AG09319 (cell line): ENCODE measurements at regions not wholly inside any gene's neighbourhood (a gene's known extent, or its start where the extent isn't known, plus 50 kb on each side); places are given as distances from the start of the nearest gene placed in this dataset.

Experiments used
- DNase-seq: peaks from one replicate; pipeline ENCODE4 v3.0.0-alpha.2; 2010; ENCODE audit warnings: low read depth; ENCODE audit errors: extremely low read depth
- CTCF ChIP-seq: IDR thresholded peaks from 2 replicates; pipeline ENCODE4 v1.5.1; 2011; ENCODE audit warnings: low read depth, mild to moderate bottlenecking, inconsistent platforms, low read length, moderate library complexity

GRCh38 chr13:109541081-109541480, 245.3 kb downstream of the IRS2 start:
- DNase-seq = no peak
- no peak for TF ChIP-seq CTCF

- DNase-seq = no peak
- TF ChIP-seq CTCF = no peak
Measured at GRCh38 chr13:109537584-109537983, 248.8 kb downstream of the IRS2 start.

- DNase-seq = no peak
- no peak for TF ChIP-seq CTCF
Measured at GRCh38 chr13:109533350-109533749, 253.0 kb downstream of the IRS2 start.

GRCh38 chr13:109529964-109530363, 256.4 kb downstream of the IRS2 start:
- DNase-seq = no peak
- no peak for TF ChIP-seq CTCF

- no peak for DNase-seq
- no peak for TF ChIP-seq CTCF
Measured at GRCh38 chr13:109521719-109522118, 264.7 kb downstream of the IRS2 start.

GRCh38 chr13:109517517-109517916, 268.9 kb downstream of the IRS2 start:
- TF ChIP-seq CTCF = no peak
- no peak for DNase-seq

- no peak for TF ChIP-seq CTCF
- DNase-seq = no peak
Measured at GRCh38 chr13:109516186-109516585, 270.2 kb downstream of the IRS2 start.
